KG1 (cell line): ENCODE measurements at regions not wholly inside any gene's neighbourhood (a gene's known extent, or its start where the extent isn't known, plus 50 kb on each side); places are given as distances from the start of the nearest gene placed in this dataset.

Source experiments
- DNase-seq: peaks from one replicate; lab custom pipeline; 2025; lab: John Stamatoyannopoulos, UW

DNA sequence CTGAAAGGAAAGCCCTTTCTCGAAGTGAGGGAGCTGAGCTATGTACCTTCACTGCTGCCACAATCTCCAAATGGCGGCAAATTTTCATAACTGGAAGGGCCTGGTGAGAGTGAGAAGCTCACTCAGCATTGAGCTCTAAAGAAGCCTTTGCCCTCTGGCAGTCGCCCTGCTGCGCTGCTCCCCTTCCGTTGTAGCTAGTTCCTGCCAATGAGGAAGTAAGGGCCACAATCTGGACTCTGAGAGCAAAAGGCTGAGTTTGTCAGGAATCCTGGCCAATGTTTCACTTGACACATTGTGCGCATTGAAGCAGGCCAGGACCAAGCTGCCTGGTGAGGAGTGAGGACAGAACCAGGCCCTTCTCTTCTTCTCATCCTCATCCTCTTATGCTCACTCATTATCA lies 579.5 kb downstream of the PDCD6IP start:
- DNase-seq = no peak

DNA sequence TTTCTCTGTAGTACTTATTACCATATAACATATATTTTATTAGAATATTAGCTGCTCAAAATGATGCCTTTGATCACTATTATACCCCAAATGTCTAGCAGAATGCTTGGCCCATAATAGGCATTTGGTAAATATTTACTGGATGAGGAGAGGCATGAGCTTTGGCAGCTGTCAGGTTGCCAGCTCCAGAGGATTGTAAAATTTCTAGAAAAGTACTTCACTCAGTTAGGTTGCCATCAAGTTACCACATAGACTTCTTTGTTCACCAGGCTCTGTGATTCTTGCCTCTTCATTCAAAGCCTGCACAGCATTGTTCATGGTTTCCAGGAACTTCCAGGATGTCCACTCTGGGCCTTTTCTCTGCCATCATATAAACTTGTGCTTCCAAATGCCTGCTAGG lies 582.8 kb downstream of the PDCD6IP start:
- DNase-seq = no peak

DNA sequence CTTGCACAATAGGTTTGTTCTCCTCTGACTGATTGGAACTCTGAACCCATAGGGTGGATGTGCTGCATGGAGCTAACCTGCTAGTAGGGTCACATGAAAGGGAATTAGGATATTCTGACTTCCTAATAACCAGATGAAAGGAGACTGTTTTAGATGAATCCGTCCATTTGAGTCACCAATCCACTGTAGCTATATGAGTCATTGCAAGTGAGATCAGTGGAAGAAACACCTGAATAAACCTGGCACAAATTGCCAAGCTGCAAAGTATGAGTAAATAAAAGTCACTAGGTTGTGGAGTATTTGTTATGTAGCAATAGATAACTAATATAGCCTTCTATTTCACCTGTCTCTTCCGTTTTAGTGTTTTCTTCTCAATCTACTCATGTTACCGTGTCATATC lies 584.4 kb downstream of the PDCD6IP start:
- DNase-seq = no peak

DNA sequence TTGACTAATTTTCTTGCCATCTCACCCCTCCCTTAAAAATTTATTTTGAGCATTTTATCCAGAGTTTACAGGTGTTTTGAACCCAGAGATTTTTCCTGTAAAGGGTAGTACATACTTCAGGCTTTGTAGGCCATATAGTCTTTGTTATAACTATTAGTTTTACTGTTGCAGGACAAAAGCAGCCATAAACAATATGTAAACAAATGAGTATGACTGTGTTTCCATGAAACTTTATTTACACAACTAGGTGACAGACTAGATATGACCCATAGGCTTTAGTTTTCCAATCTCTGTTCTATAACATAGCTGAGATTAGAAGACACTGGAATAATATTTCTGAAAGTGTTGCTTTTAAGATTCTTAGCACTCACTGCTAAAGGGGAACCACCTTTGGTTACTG lies 587.9 kb downstream of the PDCD6IP start:
- DNase-seq = no peak

DNA sequence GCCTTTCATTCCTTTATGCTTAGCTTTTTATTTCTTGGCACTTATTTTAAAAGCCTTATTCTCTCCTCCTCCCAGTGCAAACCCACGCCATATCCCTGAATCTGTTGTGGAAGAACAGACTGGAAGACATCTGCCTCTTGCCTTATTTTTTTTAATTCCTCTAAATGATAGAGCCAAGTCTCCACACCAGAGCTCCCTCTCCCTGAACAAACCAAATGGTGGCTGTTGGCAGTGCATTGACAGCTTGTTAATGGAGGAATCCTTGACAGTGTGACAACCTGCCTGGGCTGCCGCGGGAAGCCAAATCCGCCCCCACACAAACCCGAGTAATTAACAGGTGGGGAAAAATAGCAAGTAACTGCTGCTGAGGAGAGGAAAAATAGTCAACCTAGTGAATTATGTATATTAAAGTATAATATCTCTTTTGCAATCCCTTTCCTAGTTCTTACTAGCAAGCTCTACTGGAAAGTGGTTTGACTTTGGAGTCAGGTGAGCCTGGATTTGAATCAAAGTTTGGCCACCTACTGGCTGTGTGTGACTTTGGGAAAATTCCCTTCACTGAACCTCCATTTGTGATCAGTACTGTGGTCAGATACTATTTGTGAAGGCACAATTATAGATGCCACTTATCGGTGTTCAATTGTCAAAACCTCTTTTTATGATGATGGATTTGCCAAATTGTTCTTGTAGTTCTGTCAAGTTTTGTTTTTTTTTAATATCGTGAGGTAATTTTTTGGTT lies 589.6 kb downstream of the PDCD6IP start:
- DNase-seq = no peak

DNA sequence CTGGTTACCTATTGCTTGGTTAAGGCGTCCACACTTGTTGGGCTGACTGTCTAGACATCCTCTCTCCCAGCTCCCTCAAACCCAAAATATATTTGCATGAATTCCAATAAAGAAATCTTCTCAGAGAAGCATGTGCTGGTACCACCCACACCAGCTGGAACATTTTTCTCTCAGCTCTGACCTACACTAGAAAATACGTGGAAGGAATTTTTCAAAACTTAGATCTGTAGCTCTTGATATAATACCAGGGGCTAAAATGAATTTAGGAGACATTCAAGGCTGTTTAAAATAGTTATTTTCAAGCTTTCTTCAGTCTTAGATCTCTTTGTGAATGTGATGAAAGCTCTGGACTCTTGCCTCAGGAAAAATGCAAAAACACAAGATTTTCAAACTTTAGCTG lies 590.4 kb downstream of the PDCD6IP start:
- DNase-seq = no peak

DNA sequence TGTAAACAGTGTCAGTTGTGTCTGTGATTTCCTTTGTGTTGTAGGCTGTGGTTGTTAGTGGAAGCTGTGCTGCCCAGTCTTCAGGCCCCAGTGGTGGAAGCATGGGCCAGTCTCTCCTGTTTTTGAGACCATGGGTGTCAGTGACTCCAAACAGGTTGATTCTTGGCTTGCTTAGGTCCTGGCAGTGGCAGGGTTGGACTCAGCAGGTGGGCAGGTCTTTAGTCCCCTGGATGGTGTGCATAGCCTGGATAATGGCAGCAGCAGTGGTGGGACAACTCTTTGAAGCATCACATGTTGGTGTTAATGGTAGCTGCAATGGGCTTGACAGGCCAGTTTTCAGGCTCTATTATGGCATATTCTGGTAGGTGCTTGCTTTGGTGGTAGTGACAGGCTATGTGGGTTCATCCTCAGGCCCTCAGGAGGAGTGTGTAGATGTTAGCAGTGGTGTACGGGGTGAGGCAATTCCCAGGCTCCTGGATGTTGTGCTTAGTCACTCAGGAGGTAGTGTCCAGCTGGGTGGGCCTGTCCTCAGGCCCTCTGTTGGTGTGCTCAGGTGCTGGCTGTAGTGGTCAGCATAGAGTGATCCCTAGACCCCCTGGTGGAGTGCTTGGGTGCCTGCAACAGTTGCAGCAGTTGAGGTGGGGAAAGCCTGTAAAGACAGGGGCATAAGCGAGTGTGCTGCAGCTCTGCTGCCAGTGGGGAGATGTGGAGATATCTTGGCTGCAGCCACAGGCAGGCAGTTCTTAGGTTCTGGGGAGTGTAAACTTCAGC lies 596.7 kb downstream of the PDCD6IP start:
- no peak for DNase-seq

DNA sequence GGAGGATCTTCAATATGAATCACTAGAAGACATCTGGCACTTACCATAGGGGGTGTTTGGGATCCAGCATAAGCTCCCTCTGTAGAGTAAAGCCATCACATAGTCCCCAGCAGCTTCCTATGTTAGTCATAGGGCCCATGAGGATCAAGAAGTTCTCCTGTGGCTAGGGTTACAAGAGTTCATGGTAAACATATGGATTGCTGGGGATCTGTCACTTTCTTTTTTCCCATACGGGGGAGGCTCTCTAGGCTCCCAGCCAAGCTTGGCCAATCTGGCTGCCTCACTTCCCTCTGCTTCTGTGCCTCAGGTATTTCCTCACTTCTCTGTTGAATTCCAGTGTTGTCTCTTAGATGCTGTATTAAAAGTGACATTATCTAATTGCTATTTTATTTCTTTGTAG lies 597.9 kb downstream of the PDCD6IP start:
- no peak for DNase-seq

DNA sequence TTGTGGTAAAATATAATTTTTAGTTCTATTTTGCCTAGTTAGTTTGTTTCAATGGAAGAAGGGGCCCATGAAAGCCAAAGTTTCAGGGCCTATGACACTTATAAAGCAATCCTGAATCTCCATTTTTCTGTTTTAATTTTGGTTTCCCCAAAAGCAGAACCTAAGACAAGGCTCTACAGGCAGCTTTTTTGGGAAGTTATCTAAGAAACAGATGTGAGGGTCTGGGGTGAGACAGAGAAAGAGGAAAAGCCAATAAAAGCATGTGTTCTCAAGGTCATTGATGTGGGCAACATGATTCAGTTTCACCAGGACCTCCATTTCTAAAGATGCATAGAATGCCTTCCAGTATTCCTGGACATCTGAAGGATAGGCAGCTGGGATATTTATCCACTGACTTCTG lies 598.5 kb downstream of the PDCD6IP start:
- no peak for DNase-seq

DNA sequence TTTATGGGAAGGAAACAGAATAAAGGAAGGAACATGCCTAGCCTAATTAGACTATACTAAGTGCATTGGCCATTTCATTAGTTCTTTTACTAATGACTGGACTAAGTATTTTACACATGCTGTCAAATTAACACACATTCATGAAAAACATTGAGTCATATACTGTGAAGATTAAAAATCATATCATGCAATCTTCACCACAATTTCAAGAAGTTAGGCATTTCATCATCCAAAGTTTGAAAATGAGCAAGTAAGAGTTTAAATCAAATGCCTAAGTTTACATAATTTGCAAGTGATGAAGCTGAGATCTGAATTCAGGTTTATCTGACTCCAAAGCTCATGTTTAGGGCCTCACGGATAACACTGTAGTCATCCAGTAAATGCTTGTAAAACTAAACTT lies 601.0 kb downstream of the PDCD6IP start:
- no peak for DNase-seq

DNA sequence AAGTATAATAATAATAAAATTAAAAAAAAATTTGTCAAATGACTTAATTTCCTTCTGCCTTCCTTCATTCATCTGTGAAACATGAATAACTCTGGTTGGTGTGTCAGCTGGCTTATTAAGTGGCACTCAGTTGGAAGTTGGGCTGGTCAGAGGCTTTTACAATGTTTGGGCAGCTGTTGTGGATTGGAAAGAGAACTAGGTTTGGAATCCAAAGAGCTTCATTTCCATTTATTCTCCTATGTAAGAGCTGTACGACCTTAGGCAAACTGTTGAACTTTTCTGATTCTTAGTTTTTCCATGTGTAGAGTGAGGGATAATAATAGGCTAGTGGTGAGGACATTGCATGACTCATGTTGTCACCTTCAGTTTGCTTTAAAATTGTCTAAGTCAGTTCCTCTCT lies 606.7 kb downstream of the PDCD6IP start:
- no peak for DNase-seq

DNA sequence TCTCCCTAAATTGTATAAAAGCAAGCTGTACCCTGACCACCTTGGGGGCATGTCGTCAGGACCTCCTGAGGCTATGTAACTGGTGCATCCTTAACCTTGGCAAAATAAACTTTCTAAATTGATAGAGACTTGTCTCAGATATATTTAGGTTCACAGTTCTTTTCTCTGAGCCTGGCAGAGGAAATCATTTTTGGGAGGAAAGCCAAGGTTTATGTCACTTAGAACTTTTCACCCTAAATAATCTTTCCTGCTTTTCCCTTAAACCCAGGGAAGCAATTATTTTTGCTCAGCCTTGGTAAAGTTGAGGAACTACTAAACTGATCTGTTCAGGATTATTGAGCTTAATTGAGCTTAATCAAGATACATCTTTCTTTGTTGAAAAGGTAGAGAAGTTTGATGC lies 608.9 kb downstream of the PDCD6IP start:
- DNase-seq = no peak

DNA sequence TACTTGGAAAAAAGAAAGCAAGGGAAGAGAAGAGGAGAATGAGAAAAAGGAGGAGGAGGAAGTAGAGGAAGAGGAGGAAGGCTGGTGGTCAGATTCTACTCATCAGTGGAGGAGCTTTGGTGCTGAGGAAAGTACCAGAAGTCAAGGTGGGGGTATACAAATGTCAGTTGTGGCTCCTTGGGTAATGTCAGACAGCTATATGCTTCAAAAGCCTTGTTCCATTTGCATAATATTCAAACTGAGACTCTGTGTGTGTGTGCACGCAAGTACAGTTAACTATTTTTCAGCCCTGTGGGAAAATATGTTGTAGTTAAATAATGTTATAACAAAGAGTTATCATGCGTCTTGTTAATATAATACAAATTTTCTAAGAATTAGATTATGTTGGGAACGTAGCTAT lies 609.7 kb downstream of the PDCD6IP start:
- DNase-seq = no peak

DNA sequence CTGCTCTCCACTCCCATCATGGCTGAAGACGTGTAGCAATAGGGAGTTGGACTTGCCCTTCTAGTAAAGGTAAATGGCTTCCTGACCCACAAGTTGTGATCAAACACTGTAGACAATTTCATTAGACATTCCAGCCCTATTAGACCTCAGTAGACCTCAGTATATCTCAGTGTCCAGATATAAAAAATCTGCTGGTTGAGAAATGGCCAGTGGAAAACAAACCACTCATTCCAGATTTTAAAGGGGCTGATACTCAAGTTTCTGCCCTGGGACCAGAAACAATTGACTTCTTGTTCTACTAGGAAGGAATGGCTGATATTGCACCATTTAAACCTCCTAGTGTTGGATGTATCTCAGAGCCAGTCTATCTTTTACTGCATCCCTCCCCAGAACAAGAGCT lies 613.2 kb downstream of the PDCD6IP start:
- DNase-seq = no peak

DNA sequence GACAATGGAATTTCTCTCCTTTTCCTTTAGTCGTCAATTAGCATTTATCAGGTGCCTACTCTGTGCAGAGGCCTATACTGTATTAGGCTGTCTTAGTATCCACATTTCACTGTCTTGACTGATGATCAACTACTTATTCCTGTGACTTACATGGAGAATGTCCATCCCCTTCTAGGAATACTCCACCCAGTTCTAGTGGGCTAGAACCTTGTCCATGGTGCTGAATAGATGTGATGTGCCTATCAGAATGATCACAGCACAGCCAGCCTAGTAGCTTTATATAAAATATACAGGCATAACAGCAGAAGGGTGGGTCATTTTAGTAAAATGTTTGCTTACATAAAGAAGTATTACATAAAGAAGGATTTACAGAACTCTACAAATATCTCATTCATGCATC lies 621.4 kb downstream of the PDCD6IP start:
- no peak for DNase-seq

DNA sequence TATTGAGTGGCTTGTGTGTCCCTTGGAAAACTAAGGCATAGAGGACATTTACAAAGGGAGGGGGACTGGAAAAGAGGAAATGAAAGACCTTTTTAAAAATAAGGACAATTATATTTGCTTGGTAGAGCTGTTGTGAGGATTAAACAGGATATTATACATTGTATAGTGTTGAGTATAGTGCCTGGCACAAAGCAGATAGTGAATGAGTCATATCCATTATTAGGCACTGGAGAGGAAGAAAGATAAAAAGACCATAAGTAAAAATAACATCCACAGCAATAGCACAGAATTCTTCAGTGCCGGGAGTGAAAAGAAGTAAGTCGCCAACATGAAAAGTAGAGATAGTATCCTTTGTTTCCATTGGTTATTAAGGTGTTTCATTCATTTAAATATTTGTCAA lies 623.3 kb downstream of the PDCD6IP start:
- DNase-seq = no peak

DNA sequence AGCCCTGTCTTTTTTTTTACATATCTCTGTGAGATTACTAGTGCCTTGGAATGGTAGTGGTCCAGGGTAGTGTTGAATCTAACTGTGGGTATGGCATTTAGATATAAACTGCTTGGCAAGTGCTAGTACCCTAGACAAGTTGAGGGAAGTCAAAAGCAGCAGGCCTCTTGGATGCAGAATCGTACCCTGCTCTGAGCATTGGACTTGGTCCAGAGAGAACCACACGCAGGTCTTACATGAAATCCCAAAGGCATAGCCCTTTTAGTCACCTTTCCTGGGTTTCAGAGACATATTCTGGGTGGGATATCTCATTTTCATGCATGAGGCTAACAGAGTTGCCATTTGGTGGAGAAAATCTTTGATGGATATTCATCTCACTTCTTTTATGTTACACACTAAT lies 641.4 kb downstream of the PDCD6IP start:
- no peak for DNase-seq

DNA sequence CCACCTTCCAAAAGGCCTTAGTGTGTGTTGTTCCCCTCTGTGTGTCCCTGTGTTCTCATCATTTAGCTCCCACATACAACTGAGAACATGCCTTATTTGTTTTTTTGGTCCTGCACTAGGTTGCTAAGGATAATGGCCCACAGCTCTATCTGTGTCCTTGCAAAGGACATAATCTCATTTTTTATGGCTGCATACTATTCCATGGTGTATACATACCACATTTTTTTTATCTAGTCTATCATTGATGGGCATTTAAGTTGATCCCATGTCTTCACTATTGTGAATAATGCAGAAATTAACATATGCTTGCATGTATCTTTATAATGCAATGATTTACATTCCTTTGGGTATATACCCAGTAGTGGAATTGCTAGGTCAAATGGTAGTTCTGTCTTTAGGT lies 645.7 kb downstream of the PDCD6IP start:
- no peak for DNase-seq

DNA sequence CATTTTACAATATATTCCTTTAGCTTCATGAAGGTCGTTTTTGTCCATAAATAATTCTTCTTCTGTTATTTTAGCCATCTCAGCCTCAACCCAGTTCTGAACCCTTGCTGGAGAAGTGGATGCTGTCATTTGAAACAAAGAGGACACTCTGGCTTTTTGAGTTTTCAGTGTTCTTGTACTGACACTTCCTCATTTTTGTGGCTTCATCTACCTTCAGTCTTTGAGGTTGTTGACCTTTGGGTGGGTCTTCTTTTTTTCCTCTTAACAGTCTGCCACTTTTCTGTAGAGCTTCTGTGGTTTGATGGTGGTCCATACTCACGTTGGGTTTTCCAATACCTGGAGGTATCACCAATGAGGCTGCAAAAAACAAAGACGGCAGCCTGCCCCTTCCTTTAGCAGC lies 650.9 kb downstream of the PDCD6IP start:
- DNase-seq = no peak

DNA sequence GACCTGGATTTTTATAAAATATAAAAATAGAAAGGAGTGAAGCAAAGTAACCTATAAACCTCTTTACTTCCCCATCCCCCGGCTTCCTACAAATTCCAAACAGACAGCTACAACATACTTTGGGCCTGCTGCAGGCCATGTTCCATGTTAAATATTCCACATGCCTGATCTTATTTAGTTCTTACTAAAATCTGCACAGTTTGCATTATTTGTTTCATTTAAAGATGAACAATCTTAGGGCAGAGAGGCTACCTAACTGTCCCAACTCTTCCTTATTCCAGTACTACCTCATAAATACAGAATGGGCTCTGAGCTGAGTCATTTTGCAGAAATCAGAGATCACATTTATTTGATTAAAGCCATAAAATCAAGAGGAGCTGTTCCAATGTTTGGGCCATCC lies 665.0 kb downstream of the PDCD6IP start:
- no peak for DNase-seq

DNA sequence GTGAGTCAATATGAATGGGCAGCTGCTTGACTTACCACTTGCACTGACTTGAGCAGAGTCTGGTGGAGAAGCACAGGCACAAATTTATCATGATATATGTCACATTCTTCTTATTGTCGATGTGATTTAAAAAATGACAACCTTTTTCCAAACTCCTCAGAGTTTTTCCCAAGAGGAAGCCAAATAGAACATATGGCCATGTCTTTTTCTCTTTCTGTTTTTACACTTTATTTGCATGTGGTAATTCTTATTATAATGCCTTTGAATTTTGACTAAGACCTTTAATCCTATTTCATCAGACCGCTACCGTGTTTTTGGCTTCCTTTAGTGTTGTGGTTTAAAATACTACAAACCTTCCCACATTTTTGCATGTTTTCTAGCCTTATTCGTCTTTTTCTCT lies 666.2 kb downstream of the PDCD6IP start:
- DNase-seq = no peak

DNA sequence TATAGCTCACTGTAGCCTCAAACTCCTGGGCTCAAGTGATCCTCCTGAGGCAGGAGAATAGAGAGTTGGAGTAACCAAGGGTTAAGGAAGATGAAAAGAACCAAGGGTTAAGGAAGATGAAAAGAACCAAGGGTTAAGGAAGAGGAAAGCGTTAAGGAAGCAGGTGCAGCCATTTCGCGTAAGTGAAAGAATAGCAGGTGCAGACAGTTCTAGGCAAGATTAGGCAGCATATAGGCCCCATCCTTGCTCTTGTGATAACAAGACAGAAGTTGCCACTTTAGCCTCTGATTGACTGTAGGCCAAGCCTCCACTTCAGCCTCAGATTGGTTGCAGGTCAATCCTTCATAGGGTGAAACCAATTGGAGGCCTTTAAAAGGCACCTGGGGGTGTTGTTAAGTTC lies 677.4 kb downstream of the PDCD6IP start:
- no peak for DNase-seq

DNA sequence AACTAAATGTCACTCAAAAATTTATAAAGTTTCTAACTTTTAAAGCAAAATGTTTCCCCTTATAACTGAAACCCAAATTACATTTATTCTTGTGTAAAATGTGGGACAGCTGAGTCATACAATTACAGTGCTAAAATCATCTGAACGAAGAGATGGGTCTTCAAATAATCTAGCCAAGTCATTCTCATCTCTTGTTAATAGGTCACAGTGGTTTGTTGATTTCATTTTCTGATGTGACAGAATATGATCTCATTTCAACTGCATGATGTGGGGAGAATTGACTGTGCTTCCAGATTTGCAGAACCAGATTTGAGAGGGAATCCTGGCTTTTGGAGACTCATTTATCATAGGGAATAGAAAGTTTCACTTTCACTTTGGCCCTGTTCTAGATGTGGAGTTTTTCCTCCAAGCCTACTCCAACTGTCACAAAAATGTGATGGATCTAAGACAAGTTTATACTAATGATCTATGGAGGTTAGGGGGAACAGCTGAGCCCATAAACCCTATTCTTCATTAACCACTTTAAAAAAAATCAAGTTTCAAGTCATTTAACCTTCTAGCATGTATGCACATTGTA lies 685.0 kb downstream of the PDCD6IP start:
- DNase-seq = no peak

DNA sequence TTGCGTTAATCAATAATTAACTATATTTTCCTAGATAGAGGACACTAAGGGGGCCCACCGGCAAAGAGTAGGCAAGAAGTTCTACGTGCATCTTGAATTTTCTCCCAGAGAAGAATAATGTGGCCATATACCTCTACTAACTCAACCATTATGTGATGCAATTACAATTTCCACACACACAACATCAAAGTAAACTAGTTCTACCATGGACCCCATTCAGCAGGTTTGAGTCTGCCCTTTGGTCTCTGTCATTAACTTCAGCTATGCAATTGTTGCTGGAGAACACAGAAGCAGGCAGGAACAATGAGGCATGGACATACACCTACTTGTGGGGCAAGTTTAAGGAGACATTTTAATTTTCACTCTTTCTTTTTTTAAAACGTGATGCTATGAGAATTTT lies 705.9 kb downstream of the PDCD6IP start:
- DNase-seq = no peak
